ENCODE measurements at regions not wholly inside any gene's neighbourhood (a gene's known extent, or its start where the extent isn't known, plus 50 kb on each side); places are given as distances from the start of the nearest gene placed in this dataset.

- Mint-ChIP-seq H3K36me3 (ENCODE audit: unreplicated experiment) (no peaks in the 10 kb centered on the region), H3K27me3 (ENCODE audit: unreplicated experiment) (peaks cover 1% of the 10 kb centered on the region), H3K27ac (ENCODE audit: unreplicated experiment) (no peak overlapping the region), H3K4me3 (ENCODE audit: unreplicated experiment) (no peak overlapping the region), H3K4me1 (ENCODE audit: low read depth, unreplicated experiment) (peaks cover under 1% of the 10 kb centered on the region), H3K9me3 (ENCODE audit: unreplicated experiment) (peaks cover 3% of the 10 kb centered on the region)
- no peak for DNase-seq
- TF ChIP-seq CTCF (IDR thresholded peaks at IDR 0.05; ENCODE audit: partially characterized antibody, unreplicated experiment), result no peak
Observed at GRCh38 chr13:44819772-44820171, 169.5 kb downstream of the NUFIP1 start.

- Mint-ChIP-seq H3K4me3 (ENCODE audit: unreplicated experiment) (no peak overlapping the region), H3K27ac (ENCODE audit: unreplicated experiment) (no peak overlapping the region), H3K9me3 (ENCODE audit: unreplicated experiment) (peaks cover under 1% of the 10 kb centered on the region), H3K27me3 (ENCODE audit: unreplicated experiment) (peaks cover 1% of the 10 kb centered on the region), H3K36me3 (ENCODE audit: unreplicated experiment) (no peaks in the 10 kb centered on the region), H3K4me1 (ENCODE audit: low read depth, unreplicated experiment) (peaks cover 4% of the 10 kb centered on the region)
- no peak for TF ChIP-seq CTCF (IDR thresholded peaks at IDR 0.05; ENCODE audit: partially characterized antibody, unreplicated experiment)
- no peak for DNase-seq
Observed at GRCh38 chr13:44819245-44819644, 170.0 kb downstream of the NUFIP1 start.

GRCh38 chr13:44818428-44818827 is 170.8 kb downstream of the NUFIP1 start:
- H3K27me3 Mint-ChIP-seq (ENCODE audit: unreplicated experiment), result peaks cover 1% of the 10 kb centered on the region
- TF ChIP-seq CTCF (IDR thresholded peaks at IDR 0.05; ENCODE audit: partially characterized antibody, unreplicated experiment), result no peak
- H3K36me3 Mint-ChIP-seq (ENCODE audit: unreplicated experiment), result no peaks in the 10 kb centered on the region
- H3K27ac Mint-ChIP-seq (ENCODE audit: unreplicated experiment), result no peak overlapping the region
- peaks cover 12% of the 10 kb centered on the region for H3K4me1 Mint-ChIP-seq (ENCODE audit: low read depth, unreplicated experiment)
- H3K4me3 Mint-ChIP-seq (ENCODE audit: unreplicated experiment), result no peak overlapping the region
- H3K9me3 Mint-ChIP-seq (ENCODE audit: unreplicated experiment), result no peaks in the 10 kb centered on the region
- DNase-seq, result no peak

- Mint-ChIP-seq H3K4me3 (ENCODE audit: unreplicated experiment) (no peak overlapping the region), H3K27ac (ENCODE audit: unreplicated experiment) (no peak overlapping the region), H3K36me3 (ENCODE audit: unreplicated experiment) (no peaks in the 10 kb centered on the region)
Observed at GRCh38 chr13:44818016-44818415, 171.3 kb downstream of the NUFIP1 start.

More at GRCh38 chr13:44818016-44818415, 171.3 kb downstream of the NUFIP1 start:
- Mint-ChIP-seq H3K9me3 (ENCODE audit: unreplicated experiment) (no peaks in the 10 kb centered on the region), H3K27me3 (ENCODE audit: unreplicated experiment) (peaks cover 1% of the 10 kb centered on the region), H3K4me1 (ENCODE audit: low read depth, unreplicated experiment) (peaks cover 16% of the 10 kb centered on the region)
- no peak for DNase-seq
- no peak for TF ChIP-seq CTCF (IDR thresholded peaks at IDR 0.05; ENCODE audit: partially characterized antibody, unreplicated experiment)
